AG10803 (cell line): ENCODE measurements at regions not wholly inside any gene's neighbourhood (a gene's known extent, or its start where the extent isn't known, plus 50 kb on each side); places are given as distances from the start of the nearest gene placed in this dataset.

Experiments
- DNase-seq: peaks from one replicate; pipeline ENCODE4 v3.0.0; 2010; ENCODE audit warnings: low read depth
- H3K4me3 ChIP-seq: 2 replicates; pipeline ENCODE4 v1.5.1; 2011; ENCODE audit warnings: mild to moderate bottlenecking, low read length, control low read depth
- TF ChIP-seq, protein P1 (sequence below): conservative IDR thresholded peaks from 2 replicates; pipeline ENCODE4 v1.5.1; 2011; ENCODE audit warnings: mild to moderate bottlenecking, low read length, control low read depth, inconsistent platforms

DNA sequence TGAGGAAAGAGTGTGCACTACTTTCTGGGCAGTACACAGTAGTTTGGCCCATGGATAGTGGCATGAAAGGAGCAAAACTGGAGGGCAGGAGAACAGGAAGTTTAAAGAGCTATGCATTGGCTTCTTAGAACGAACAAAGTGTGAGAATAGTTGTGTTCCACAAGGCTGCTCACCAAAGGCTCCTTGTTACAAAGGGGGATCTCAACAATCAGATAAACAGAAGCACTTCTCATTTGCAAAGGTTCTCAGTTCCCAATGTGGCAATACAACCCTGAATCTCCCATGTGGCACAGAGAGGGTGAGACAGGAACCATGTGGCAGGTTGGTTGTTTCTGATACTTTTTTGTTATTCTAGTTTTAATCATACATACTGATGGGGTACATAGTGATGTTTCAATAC, 158.4 kb downstream of the CARTPT start:
- no peak overlapping the region for H3K4me3 ChIP-seq
- DNase-seq, result no peak
- TF ChIP-seq, protein P1, sequence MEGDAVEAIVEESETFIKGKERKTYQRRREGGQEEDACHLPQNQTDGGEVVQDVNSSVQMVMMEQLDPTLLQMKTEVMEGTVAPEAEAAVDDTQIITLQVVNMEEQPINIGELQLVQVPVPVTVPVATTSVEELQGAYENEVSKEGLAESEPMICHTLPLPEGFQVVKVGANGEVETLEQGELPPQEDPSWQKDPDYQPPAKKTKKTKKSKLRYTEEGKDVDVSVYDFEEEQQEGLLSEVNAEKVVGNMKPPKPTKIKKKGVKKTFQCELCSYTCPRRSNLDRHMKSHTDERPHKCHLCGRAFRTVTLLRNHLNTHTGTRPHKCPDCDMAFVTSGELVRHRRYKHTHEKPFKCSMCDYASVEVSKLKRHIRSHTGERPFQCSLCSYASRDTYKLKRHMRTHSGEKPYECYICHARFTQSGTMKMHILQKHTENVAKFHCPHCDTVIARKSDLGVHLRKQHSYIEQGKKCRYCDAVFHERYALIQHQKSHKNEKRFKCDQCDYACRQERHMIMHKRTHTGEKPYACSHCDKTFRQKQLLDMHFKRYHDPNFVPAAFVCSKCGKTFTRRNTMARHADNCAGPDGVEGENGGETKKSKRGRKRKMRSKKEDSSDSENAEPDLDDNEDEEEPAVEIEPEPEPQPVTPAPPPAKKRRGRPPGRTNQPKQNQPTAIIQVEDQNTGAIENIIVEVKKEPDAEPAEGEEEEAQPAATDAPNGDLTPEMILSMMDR, result no peak

DNA sequence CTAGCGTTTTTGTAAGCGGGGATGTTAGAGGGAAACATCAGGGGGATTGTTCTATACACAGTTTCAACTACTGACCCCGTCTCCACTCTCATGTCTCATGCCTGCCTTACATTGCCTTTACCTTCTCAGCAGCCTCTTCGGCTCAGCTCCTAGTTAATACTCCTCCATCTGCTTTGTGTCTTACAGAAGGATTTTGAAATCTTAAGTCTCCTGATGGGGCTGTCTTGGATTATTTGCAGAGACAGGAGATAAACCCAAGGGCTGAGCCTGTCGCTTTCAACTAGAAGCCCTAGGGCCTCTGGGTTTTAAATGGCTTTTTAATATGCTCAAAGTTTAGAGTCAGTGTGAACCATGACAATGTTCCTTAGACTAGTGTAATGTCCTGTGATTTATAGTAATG, 161.5 kb downstream of the CARTPT start:
- DNase-seq, result no peak
- TF ChIP-seq, protein P1, result no peak

DNA sequence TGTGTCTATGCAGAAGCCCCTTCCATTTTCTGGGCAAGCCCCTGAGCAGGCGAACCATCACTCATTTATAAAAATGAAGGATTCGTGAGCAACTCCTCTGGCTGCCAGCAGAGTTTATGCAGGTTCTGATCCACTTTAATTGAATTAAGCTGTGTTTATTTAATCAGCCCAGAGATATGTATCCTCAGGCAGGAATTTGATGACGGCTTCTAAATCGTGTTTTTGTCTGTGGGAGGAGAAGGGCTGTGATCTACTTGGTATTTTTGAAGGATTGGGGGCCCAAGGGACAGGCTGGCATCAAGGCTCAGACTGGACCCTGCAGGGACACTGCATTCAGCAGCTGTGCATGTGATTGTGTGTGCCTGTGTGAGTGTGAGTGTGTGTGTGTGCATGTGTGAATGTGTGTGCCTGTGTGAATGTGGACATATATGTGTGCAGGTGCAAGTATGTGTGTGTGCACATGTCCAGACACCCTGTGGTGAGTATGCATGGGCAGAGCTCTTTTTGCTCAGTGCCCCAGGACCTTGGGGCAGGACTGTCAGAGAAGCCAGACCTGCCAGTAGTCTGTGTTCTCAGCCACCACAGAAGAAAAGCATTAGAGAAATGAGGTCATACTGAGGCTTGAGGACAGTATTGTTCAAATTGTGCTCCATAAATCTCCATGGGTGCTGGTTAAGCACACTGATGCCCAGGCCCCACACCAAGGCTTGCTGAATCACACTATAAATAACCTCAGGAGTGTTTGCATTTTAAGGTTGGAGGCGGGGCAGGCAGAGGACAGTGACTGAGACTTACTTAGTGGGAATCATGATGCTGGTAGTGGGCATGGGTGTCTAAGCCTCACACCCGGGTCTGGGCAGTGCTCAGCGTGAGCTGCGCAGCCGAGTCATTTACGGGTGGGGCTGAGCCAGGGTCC, 164.0 kb downstream of the CARTPT start:
- TF ChIP-seq, protein P1, result no peak
- H3K4me3 ChIP-seq, result no peak overlapping the region
- DNase-seq, result peak; percentile 69

More for the DNA sequence above, 161.5 kb downstream of the CARTPT start:
- no peak overlapping the region for H3K4me3 ChIP-seq

DNA sequence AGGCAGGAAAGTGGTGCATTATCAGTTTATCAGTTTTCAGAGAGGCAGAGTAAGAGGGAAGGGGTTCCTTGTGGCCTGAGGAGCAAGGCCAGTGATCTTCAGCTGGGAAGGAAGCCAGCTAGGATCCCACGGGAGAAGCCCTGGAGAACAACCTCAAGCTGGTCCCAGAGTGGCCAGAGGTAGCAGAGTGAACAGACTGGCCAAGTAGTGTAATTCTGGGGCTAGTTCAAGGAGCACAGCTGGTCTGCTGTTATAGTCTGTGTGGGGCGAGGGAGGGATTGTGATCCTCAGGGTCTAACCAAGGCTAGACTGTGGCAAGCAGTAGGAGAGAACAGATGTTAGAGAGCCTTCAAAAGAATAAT, 164.6 kb downstream of the CARTPT start:
- DNase-seq, result peak; percentile 25
- TF ChIP-seq, protein P1, result no peak
- H3K4me3 ChIP-seq, result no peak overlapping the region

DNA sequence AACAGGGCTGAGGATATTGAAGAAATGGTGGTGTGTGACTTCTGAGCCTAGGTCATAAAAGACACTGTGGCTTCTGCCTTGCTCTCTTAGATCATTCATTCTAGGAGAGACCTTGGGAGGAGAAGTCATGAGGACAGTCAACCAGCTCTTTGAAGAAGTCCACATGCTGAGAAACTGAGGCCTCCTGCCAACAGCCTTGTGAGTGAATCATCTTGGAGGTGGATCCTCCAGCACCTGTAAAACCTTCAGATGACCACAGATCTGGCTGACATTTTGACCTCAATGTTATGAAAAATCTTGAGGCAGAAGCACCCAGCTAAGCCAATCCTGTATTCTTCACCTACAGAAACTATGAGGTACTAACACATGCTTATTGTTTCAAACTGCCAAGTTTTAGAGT, 165.9 kb downstream of the CARTPT start:
- H3K4me3 ChIP-seq, result no peak overlapping the region
- TF ChIP-seq, protein P1, result no peak
- DNase-seq, result no peak

DNA sequence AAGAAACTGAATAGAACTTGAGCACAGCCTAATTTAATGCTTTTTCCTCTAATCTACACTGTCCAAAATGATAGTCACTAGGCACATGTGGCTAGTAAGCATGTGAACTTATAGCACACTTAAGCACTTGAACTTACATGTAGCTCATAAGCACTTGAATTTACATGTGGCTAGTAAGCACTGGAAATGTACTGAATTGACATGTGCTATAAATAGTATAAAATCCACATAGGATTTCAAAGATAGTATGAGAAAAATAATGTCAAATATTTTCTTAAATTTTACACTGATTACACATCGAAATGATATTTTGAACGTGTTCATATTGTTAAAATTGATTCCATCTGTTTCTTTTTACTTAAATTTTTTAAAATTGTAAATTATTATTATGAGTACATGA, 167.3 kb downstream of the CARTPT start:
- TF ChIP-seq, protein P1, result no peak
- no peak overlapping the region for H3K4me3 ChIP-seq
- DNase-seq, result no peak

DNA sequence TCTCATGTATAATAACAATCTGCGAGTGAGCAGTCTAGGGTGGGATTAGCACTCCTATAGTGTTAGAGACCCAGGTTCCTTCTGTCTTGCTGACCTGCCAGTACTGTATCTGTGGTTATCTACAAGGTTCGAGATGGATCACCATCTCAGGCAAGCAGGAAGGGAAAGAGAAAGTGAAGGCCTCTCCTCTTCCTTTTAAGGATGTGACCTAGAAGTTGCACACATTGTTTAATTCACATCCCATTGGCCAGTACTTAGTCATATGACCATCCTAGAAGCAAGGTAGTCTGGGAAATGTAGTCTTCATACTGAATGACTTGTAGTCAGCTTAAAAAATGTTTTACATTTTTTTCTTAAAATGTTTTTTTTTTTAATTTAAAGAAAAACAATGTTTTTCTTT, 168.6 kb downstream of the CARTPT start:
- H3K4me3 ChIP-seq, result no peak overlapping the region
- TF ChIP-seq, protein P1, result no peak
- peak; percentile 85 for DNase-seq
